Panc1 (cell line): ENCODE measurements at regions not wholly inside any gene's neighbourhood (a gene's known extent, or its start where the extent isn't known, plus 50 kb on each side); places are given as distances from the start of the nearest gene placed in this dataset.

Experiments used
- ATAC-seq: fragments of 200-7000 bp; cut with Tn5 transposase; 2 replicates; pipeline ENCODE4 v1.9.1; 2020; ENCODE audit warnings: mild to moderate bottlenecking, moderate library complexity
- BruUV-seq: library from RNA; stranded (reverse); fragments of 400-500 nt; replicated peaks from 2 replicates; lab custom pipeline; 2021; lab: Mats Ljungman, UMichigan
- CTCF ChIA-PET: fragments of 300-600 bp; sonication (Branson Sonifier 250); formaldehyde crosslinking; loops from one replicate; lab custom pipeline; 2022; ENCODE audit warnings: antibody characterized with exemption; lab: Charles Lee
- POLR2A ChIA-PET: fragments of 300-600 bp; sonication (Branson Sonifier 250); formaldehyde crosslinking; loops from one replicate; lab custom pipeline; 2022; ENCODE audit warnings: antibody characterized with exemption; lab: Charles Lee
- DNase-seq: peaks from one replicate; pipeline ENCODE4 v3.0.0-alpha.2; 2010; ENCODE audit warnings: low read depth, low spot score
- H3K27ac ChIP-seq: 2 replicates; pipeline ENCODE4 v1.5.1; 2011; ENCODE audit warnings: mild to moderate bottlenecking, low read length, inconsistent platforms
- H3K27me3 ChIP-seq: fragments of 200-500 bp; sonication (Bioruptor generic); 2 replicates; pipeline ENCODE4 v1.6.0; 2014; ENCODE audit warnings: low read length, inconsistent platforms; ENCODE audit not compliant: control insufficient read depth, insufficient read depth
- H3K36me3 ChIP-seq: fragments of 200-500 bp; sonication (Bioruptor generic); 2 replicates; pipeline ENCODE4 v1.5.1; 2014; ENCODE audit warnings: inconsistent platforms, mild to moderate bottlenecking, low read length, moderate library complexity; ENCODE audit not compliant: control insufficient read depth, insufficient read depth
- H3K4me1 ChIP-seq: 2 replicates; pipeline ENCODE4 v1.5.1; 2011; ENCODE audit warnings: inconsistent platforms, mild to moderate bottlenecking, low read length, moderate library complexity; ENCODE audit not compliant: control insufficient read depth, insufficient read depth
- H3K4me3 ChIP-seq, 2 experiments: 2 replicates each; pipeline ENCODE4 v1.5.1; 2011 to 2012; ENCODE audit warnings: low read depth in 2 of 2, low read length in 2 of 2, mild to moderate bottlenecking in 2 of 2, inconsistent platforms in 1 of 2, moderate library complexity in 1 of 2
- H3K9me3 ChIP-seq: fragments of 200-500 bp; sonication (Bioruptor generic); 2 replicates; pipeline ENCODE4 v1.5.1; 2014; ENCODE audit warnings: low read depth, mild to moderate bottlenecking, inconsistent platforms, low read length, moderate library complexity; ENCODE audit not compliant: control insufficient read depth, insufficient read depth
- POLR2AphosphoS5 ChIP-seq: IDR thresholded peaks from 2 replicates; pipeline ENCODE4 v1.6.1; 2012; ENCODE audit warnings: mild to moderate bottlenecking, low read depth, low read length, moderate library complexity
- SIN3A ChIP-seq: IDR thresholded peaks from 2 replicates; pipeline ENCODE4 v1.6.1; 2012; ENCODE audit warnings: low read depth, mild to moderate bottlenecking, low read length, moderate library complexity, borderline replicate concordance; ENCODE audit not compliant: insufficient read depth
- TCF7L2 ChIP-seq: IDR thresholded peaks from 2 replicates; pipeline ENCODE4 v1.6.1; 2011; ENCODE audit warnings: mild to moderate bottlenecking, low read depth, low read length, inconsistent platforms
- in situ Hi-C: cut with HindIII; loops from 2 replicates; pipeline ENCODE4 v1.10.0; 2016; ENCODE audit warnings: low sequenced_read_pairs, low pct_unique_long_range_greater_than_20kb
- intact Hi-C: fragments of 100-400 bp; cut with micrococcal nuclease; formaldehyde crosslinking; loops from one replicate; pipeline ENCODE4 v1.10.0; 2022; ENCODE audit not compliant: unreplicated experiment
- TF ChIP-seq, protein P1 (sequence below), 2 experiments: IDR thresholded peaks; 2 replicates each; pipeline ENCODE4 v1.6.1; 2011 to 2012; ENCODE audit warnings: low read depth in 2 of 2, control low read depth in 1 of 2, low read length in 1 of 2, mild to moderate bottlenecking in 1 of 2, moderate library complexity in 1 of 2; ENCODE audit not compliant: insufficient read depth in 1 of 2
- TF ChIP-seq, protein P2 (sequence below): fragments of 450-650 bp; IDR thresholded peaks from 2 replicates; pipeline ENCODE4 v1.5.1; 2017; ENCODE audit warnings: mild to moderate bottlenecking

GRCh38 chr1:22217811-22218460 lies 75.0 kb upstream of the WNT4 start:
- Histone ChIP-seq H3K4me3 (no peak overlapping the region), H3K4me1 (no peaks in the 10 kb centered on the region), H3K27me3 (no peaks in the 10 kb centered on the region), H3K27ac (no peak overlapping the region), H3K36me3 (no peaks in the 10 kb centered on the region; the same call in 1 of the 2 replicates), H3K9me3 (no peaks in the 10 kb centered on the region)
- DNase-seq (no peak), ATAC-seq (no peak)
- in situ Hi-C loops = no loop called here
- BruUV-seq = no TSS peak
- ChIA-PET POLR2A (no interaction called here), CTCF (no interaction called here)
- TF ChIP-seq POLR2AphosphoS5 = no peak
- no peak for TF ChIP-seq SIN3A
- TF ChIP-seq, protein P1, sequence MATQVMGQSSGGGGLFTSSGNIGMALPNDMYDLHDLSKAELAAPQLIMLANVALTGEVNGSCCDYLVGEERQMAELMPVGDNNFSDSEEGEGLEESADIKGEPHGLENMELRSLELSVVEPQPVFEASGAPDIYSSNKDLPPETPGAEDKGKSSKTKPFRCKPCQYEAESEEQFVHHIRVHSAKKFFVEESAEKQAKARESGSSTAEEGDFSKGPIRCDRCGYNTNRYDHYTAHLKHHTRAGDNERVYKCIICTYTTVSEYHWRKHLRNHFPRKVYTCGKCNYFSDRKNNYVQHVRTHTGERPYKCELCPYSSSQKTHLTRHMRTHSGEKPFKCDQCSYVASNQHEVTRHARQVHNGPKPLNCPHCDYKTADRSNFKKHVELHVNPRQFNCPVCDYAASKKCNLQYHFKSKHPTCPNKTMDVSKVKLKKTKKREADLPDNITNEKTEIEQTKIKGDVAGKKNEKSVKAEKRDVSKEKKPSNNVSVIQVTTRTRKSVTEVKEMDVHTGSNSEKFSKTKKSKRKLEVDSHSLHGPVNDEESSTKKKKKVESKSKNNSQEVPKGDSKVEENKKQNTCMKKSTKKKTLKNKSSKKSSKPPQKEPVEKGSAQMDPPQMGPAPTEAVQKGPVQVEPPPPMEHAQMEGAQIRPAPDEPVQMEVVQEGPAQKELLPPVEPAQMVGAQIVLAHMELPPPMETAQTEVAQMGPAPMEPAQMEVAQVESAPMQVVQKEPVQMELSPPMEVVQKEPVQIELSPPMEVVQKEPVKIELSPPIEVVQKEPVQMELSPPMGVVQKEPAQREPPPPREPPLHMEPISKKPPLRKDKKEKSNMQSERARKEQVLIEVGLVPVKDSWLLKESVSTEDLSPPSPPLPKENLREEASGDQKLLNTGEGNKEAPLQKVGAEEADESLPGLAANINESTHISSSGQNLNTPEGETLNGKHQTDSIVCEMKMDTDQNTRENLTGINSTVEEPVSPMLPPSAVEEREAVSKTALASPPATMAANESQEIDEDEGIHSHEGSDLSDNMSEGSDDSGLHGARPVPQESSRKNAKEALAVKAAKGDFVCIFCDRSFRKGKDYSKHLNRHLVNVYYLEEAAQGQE (IDR thresholded peaks at IDR 0.05; ENCODE audit: insufficient read depth in 1 of 2, low read depth in 2 of 2, low read length in 1 of 2) = no peak
- TF ChIP-seq TCF7L2 = no peak
- TF ChIP-seq, protein P2, sequence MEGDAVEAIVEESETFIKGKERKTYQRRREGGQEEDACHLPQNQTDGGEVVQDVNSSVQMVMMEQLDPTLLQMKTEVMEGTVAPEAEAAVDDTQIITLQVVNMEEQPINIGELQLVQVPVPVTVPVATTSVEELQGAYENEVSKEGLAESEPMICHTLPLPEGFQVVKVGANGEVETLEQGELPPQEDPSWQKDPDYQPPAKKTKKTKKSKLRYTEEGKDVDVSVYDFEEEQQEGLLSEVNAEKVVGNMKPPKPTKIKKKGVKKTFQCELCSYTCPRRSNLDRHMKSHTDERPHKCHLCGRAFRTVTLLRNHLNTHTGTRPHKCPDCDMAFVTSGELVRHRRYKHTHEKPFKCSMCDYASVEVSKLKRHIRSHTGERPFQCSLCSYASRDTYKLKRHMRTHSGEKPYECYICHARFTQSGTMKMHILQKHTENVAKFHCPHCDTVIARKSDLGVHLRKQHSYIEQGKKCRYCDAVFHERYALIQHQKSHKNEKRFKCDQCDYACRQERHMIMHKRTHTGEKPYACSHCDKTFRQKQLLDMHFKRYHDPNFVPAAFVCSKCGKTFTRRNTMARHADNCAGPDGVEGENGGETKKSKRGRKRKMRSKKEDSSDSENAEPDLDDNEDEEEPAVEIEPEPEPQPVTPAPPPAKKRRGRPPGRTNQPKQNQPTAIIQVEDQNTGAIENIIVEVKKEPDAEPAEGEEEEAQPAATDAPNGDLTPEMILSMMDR = no peak
- intact Hi-C loops = no loop called here

DNA sequence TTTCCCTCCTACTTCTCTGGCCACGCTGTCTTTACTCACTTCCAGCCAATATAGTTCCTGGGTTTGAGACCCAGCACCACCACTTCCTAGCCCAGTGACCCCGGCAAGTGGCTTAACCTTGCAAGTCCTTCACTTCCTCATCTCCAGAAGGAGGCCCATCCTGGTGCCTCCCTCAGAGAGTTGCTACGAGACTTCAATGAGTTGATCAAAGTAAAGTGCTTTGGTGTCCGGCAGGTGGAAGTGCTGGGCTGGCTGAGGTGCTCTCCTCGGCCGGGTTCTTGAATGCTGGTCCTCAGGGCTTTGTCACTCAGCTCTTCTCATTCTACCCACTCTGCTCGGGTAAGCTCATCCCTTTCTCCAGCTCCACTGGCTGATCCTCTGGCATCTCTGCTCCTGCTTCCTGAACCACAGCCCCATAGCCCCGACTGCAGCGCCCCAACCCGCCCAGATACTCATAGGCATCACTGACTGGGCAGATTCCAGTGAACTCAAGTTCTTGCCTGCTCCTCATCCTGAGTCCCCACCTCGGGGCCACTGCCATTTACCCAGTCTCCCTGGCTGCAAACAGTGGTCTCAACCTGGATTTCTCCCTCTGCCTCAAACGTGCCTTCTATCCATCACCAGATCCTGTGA lies 75.8 kb upstream of the WNT4 start:
- Histone ChIP-seq H3K4me1 (no peaks in the 10 kb centered on the region), H3K36me3 (no peaks in the 10 kb centered on the region; the same call in 1 of the 2 replicates), H3K4me3 (no peak overlapping the region), H3K9me3 (no peaks in the 10 kb centered on the region), H3K27ac (no peak overlapping the region), H3K27me3 (no peaks in the 10 kb centered on the region)
- CTCF ChIA-PET = no interaction called here
- intact Hi-C loops (no loop called here), in situ Hi-C loops (no loop called here)
- DNase-seq (no peak), ATAC-seq (no peak)
- POLR2A ChIA-PET = interaction anchor here (0.5 kb wide), 1 partner anchor 493 kb away, joined by 3 read pairs; no protein-coding TSS in a partner anchor
- no TSS peak for BruUV-seq
- TF ChIP-seq, protein P1 (IDR thresholded peaks at IDR 0.05; ENCODE audit: insufficient read depth in 1 of 2, low read depth in 2 of 2, low read length in 1 of 2) = no peak
- TF ChIP-seq POLR2AphosphoS5 (no peak), TCF7L2 (no peak), SIN3A (no peak)
- TF ChIP-seq, protein P2 = no peak
